PC-3 (cell line): ENCODE measurements at regions not wholly inside any gene's neighbourhood (a gene's known extent, or its start where the extent isn't known, plus 50 kb on each side); places are given as distances from the start of the nearest gene placed in this dataset.

Source experiments
- ATAC-seq: fragments of 200-7000 bp; cut with Tn5 transposase; 2 replicates; pipeline ENCODE4 v1.9.1; 2020; ENCODE audit warnings: mild to moderate bottlenecking, moderate library complexity
- BruUV-seq: library from RNA; stranded (reverse); fragments of 400-500 nt; replicated peaks from 2 replicates; lab custom pipeline; 2021; lab: Mats Ljungman, UMichigan
- CTCF ChIA-PET: fragments of 300-600 bp; sonication (Branson Sonifier 250); formaldehyde crosslinking; loops from one replicate; lab custom pipeline; 2022; ENCODE audit warnings: antibody characterized with exemption; lab: Charles Lee
- POLR2A ChIA-PET: fragments of 300-600 bp; sonication (Branson Sonifier 250); formaldehyde crosslinking; loops from one replicate; lab custom pipeline; 2022; ENCODE audit warnings: antibody characterized with exemption; ENCODE audit not compliant: unreplicated experiment; lab: Charles Lee
- DNase-seq: peaks from one replicate; pipeline ENCODE4 v3.0.0-alpha.2; 2015
- H2AFZ ChIP-seq: fragments of 300-600 bp; sonication (generic); 2 replicates; pipeline ENCODE4 v1.6.0; 2016; ENCODE audit warnings: antibody characterized with exemption, low read length
- H3F3A ChIP-seq: fragments of 300-600 bp; sonication (generic); one replicate; pipeline ENCODE4 v1.6.0; 2017; ENCODE audit warnings: antibody characterized with exemption, low read length, control low read depth, mild to moderate bottlenecking; ENCODE audit not compliant: unreplicated experiment
- H3K27ac ChIP-seq: fragments of 300-600 bp; sonication (generic); 2 replicates; pipeline ENCODE4 v1.5.1; 2016; ENCODE audit warnings: mild to moderate bottlenecking, low read length
- H3K27me3 ChIP-seq: fragments of 300-600 bp; sonication (generic); 2 replicates; pipeline ENCODE4 v1.6.1; 2016; ENCODE audit warnings: low read length, mixed read lengths
- H3K36me3 ChIP-seq: fragments of 300-600 bp; sonication (generic); 2 replicates; pipeline ENCODE4 v1.6.1; 2016; ENCODE audit warnings: low read depth, mixed run types, low read length, mixed read lengths
- H3K4me1 ChIP-seq: fragments of 300-600 bp; sonication (generic); 2 replicates; pipeline ENCODE4 v1.5.1; 2016; ENCODE audit warnings: low read length; ENCODE audit not compliant: insufficient read depth
- H3K4me2 ChIP-seq: fragments of 300-600 bp; sonication (generic); 2 replicates; pipeline ENCODE4 v1.6.0; 2016; ENCODE audit warnings: low read length
- H3K4me3 ChIP-seq: fragments of 300-600 bp; sonication (generic); 2 replicates; pipeline ENCODE4 v1.5.1; 2016; ENCODE audit warnings: mild to moderate bottlenecking, low read length, mixed read lengths
- H3K79me2 ChIP-seq: fragments of 300-600 bp; sonication (generic); 2 replicates; pipeline ENCODE4 v1.6.1; 2017; ENCODE audit warnings: low read length, mixed read lengths
- H3K9ac ChIP-seq: fragments of 300-600 bp; sonication (generic); 2 replicates; pipeline ENCODE4 v1.6.0; 2016; ENCODE audit warnings: mild to moderate bottlenecking, low read length
- H3K9me2 ChIP-seq: fragments of 300-600 bp; sonication (generic); replicated peaks from 2 replicates; pipeline ENCODE4 v1.6.1; 2016; ENCODE audit warnings: mixed run types, low read length, mixed read lengths
- H3K9me3 ChIP-seq: fragments of 300-600 bp; sonication (generic); 2 replicates; pipeline ENCODE4 v1.6.1; 2016; ENCODE audit warnings: low read length, mixed read lengths
- H4K20me1 ChIP-seq: fragments of 300-600 bp; sonication (generic); 2 replicates; pipeline ENCODE4 v1.6.1; 2016; ENCODE audit warnings: low read length, mixed read lengths
- CTCF ChIP-seq: fragments of 300-600 bp; sonication (generic); conservative IDR thresholded peaks from 2 replicates; pipeline ENCODE4 v1.5.1; 2017; ENCODE audit warnings: antibody characterized with exemption, low read depth, mild to moderate bottlenecking, low read length
- EZH2 ChIP-seq: fragments of 300-600 bp; sonication (generic); IDR thresholded peaks from one replicate; pipeline ENCODE4 v1.6.1; 2017; ENCODE audit warnings: antibody characterized with exemption, mild to moderate bottlenecking, low read length; ENCODE audit not compliant: unreplicated experiment
- EZH2phosphoT487 ChIP-seq: fragments of 300-600 bp; sonication (generic); IDR thresholded peaks from 2 replicates; pipeline ENCODE4 v1.6.1; 2018; ENCODE audit warnings: mild to moderate bottlenecking, antibody characterized with exemption, low read length, borderline replicate concordance
- intact Hi-C: fragments of 100-400 bp; cut with micrococcal nuclease; formaldehyde crosslinking; loops from 2 replicates; pipeline ENCODE4 v1.9.0; 2023

GRCh38 chr18:78602430-78602829 is 377.2 kb upstream of the SALL3 start:
- H3K9me3 ChIP-seq = no peaks in the 10 kb centered on the region
- no peak overlapping the region for H3K4me2 ChIP-seq
- H3K9ac ChIP-seq = no peak overlapping the region
- ATAC-seq (no peak), DNase-seq (no peak)
- peaks cover 46% of the 10 kb centered on the region for H3K27me3 ChIP-seq
- H2AFZ ChIP-seq = no peak overlapping the region
- H3K4me3 ChIP-seq = no peak overlapping the region
- no peak overlapping the region for H3K27ac ChIP-seq
- H3K4me1 ChIP-seq = no peaks in the 10 kb centered on the region
- H3F3A ChIP-seq = no peaks in the 10 kb centered on the region
- no peaks in the 10 kb centered on the region for H3K79me2 ChIP-seq
- no peaks in the 10 kb centered on the region for H4K20me1 ChIP-seq
- TF ChIP-seq EZH2phosphoT487 (no peak), EZH2 (no peak), CTCF (no peak)
- BruUV-seq = no TSS peak
- POLR2A ChIA-PET = no interaction called here
- H3K36me3 ChIP-seq = no peaks in the 10 kb centered on the region
- H3K9me2 ChIP-seq = no peaks in the 10 kb centered on the region
- CTCF ChIA-PET = no interaction called here
- intact Hi-C loops = no loop called here

GRCh38 chr18:78603102-78603983 is 376.3 kb upstream of the SALL3 start:
- Histone ChIP-seq H3K79me2 (no peaks in the 10 kb centered on the region), H3K27ac (no peak overlapping the region), H3K36me3 (no peaks in the 10 kb centered on the region), H3K4me2 (no peak overlapping the region), H3K4me1 (no peaks in the 10 kb centered on the region), H4K20me1 (no peaks in the 10 kb centered on the region), H3K27me3 (peaks cover 54% of the 10 kb centered on the region), H3K9ac (no peak overlapping the region), H3F3A (no peaks in the 10 kb centered on the region), H3K9me3 (no peaks in the 10 kb centered on the region), H3K4me3 (no peak overlapping the region), H2AFZ (no peak overlapping the region), H3K9me2 (no peaks in the 10 kb centered on the region)
- ATAC-seq = no peak
- intact Hi-C loops = no loop called here
- CTCF ChIA-PET = no interaction called here
- no TSS peak for BruUV-seq
- DNase-seq = no peak
- TF ChIP-seq EZH2 (no peak), EZH2phosphoT487 (no peak), CTCF (no peak)
- POLR2A ChIA-PET = no interaction called here

GRCh38 chr18:78605255-78605654 is 374.4 kb upstream of the SALL3 start:
- BruUV-seq = no TSS peak
- CTCF ChIA-PET = no interaction called here
- intact Hi-C loops = no loop called here

More at GRCh38 chr18:78605255-78605654, 374.4 kb upstream of the SALL3 start:
- Histone ChIP-seq H3K9me2 (no peaks in the 10 kb centered on the region), H3K9me3 (no peaks in the 10 kb centered on the region), H3K4me2 (no peak overlapping the region), H2AFZ (no peak overlapping the region), H3K4me3 (no peak overlapping the region), H3K27ac (no peak overlapping the region), H3F3A (no peaks in the 10 kb centered on the region), H4K20me1 (no peaks in the 10 kb centered on the region), H3K36me3 (no peaks in the 10 kb centered on the region), H3K9ac (no peak overlapping the region), H3K79me2 (no peaks in the 10 kb centered on the region), H3K27me3 (peaks cover 54% of the 10 kb centered on the region), H3K4me1 (no peaks in the 10 kb centered on the region)
- ATAC-seq (no peak), DNase-seq (no peak)
- POLR2A ChIA-PET = no interaction called here
- TF ChIP-seq CTCF (no peak), EZH2phosphoT487 (no peak), EZH2 (no peak)
